Stimulated activated effector memory CD8-positive, alpha-beta T cell treated with anti-CD3 and anti-CD28 coated beads, Interleukin-12 subunit alpha, Interleukin-12 subunit beta, amount 100 ng/mL, for 72 hours (primary cell): ENCODE measurements at regions not wholly inside any gene's neighbourhood (a gene's known extent, or its start where the extent isn't known, plus 50 kb on each side); places are given as distances from the start of the nearest gene placed in this dataset.
A peak's percentile ranks its signal among the peaks of the same experiment; 100 is the strongest.

Experiments
- ATAC-seq: fragments of 150-1000 bp; cut with Tn5 transposase; 2 replicates; pipeline ENCODE4 v1.10.0; 2021
- DNase-seq, 2 donors: peaks; one replicate each; pipeline ENCODE4 v3.0.0; 2021 to 2022; ENCODE audit warnings: low spot score in 2 of 2
- H3K27ac Mint-ChIP-seq: one replicate; pipeline ENCODE4 v1.8.0; 2022; ENCODE audit warnings: mild to moderate bottlenecking, mixed read lengths
- H3K36me3 Mint-ChIP-seq: one replicate; pipeline ENCODE4 v1.8.0; 2022; ENCODE audit warnings: mild to moderate bottlenecking, mixed read lengths
- H3K4me1 Mint-ChIP-seq: one replicate; pipeline ENCODE4 v1.8.0; 2022; ENCODE audit warnings: mixed read lengths
- H3K4me3 Mint-ChIP-seq: one replicate; pipeline ENCODE4 v1.8.0; 2022; ENCODE audit warnings: mild to moderate bottlenecking, mixed read lengths
- H3K9me3 Mint-ChIP-seq: one replicate; pipeline ENCODE4 v1.8.0; 2022; ENCODE audit warnings: mixed read lengths

DNA sequence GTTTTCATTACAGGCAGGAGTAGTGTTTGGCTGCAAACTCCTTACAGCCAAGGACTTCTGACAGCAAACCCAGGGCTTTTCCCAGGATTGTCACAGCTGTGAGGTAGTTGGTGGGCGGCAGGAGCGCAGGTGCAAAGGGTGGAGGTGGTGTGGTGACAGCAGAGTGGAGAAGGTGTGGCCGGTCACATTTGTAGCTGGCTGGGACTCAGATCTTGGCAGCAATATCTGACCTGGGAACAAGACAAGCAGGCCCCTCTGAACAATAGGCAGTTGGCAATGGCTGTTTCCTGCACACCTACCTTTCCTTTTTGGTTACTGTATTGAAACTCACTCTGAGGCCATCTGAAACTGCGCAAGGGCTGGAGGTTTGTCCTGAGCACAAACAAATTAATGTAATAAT, 327.3 kb downstream of the COG6 start:
- Mint-ChIP-seq H3K27ac (no peak overlapping the region), H3K4me3 (no peak overlapping the region)

DNA sequence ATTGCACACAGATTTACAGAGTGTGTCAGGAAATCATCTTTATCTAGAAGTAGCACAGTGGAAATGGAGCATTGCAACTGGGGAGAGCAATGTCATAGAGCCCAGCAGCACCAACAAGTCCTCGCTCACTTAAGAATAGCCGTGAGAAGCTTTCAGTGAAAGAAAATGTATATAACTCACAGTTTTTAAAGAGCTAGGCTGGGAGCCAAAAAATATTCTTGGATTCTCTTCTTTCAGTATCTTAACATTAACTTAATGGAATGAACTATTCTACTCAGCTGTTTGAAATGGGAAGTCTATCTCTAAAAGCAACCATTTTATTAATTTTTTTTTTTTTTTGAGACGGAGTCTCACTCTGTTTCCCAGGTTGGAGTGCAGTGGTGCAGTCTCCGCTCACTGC, 329.6 kb downstream of the COG6 start:
- no peak for DNase-seq
- Mint-ChIP-seq H3K27ac (no peak overlapping the region), H3K9me3 (no peaks in the 10 kb centered on the region), H3K4me3 (no peak overlapping the region), H3K4me1 (no peaks in the 10 kb centered on the region), H3K36me3 (no peaks in the 10 kb centered on the region)
- ATAC-seq = no peak

More for the DNA sequence above, 327.3 kb downstream of the COG6 start:
- no peak for ATAC-seq
- no peak for DNase-seq
- Mint-ChIP-seq H3K9me3 (no peaks in the 10 kb centered on the region), H3K4me1 (no peaks in the 10 kb centered on the region), H3K36me3 (no peaks in the 10 kb centered on the region)

DNA sequence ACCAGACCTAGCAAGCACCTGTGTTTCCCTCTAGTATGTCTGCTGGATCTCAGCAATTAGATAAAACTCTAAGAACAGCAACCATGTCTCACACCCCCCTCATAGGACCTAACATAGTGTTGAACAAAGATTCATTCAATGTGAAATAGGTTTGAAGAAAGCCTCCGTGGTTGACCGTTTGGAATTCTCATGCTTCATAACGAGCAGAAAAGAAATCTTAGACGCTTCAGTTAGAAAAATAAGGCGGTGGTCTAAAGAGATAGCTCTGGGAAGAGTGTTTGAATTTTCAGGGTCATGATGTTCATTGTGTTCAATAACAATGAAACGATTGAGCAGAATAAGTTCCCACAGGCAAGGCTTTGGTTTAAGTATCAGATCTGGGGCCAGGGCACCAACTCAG, 332.9 kb downstream of the COG6 start:
- Mint-ChIP-seq H3K27ac (no peak overlapping the region), H3K4me1 (no peaks in the 10 kb centered on the region), H3K36me3 (no peaks in the 10 kb centered on the region), H3K4me3 (no peak overlapping the region), H3K9me3 (no peaks in the 10 kb centered on the region)
- DNase-seq = no peak
- ATAC-seq = no peak

DNA sequence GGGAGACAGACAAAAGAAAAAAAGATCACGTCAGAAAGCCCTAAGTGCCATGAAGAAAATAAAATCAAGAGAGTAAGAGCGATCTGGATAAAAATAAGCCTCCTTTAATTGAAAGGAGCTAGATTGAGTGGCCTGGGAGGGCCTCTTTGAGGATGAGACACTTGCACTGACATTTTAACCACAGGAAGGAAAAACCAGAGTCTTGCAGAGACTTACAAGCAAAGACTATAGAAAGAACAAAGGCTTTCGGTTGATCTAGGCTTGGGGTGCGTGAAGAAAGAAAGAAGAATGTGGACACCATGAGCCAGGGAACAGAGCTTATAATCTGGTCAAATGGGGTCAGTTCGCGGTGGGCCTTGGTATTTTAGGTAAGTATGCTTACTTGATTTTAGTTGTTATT, 342.7 kb downstream of the COG6 start:
- Mint-ChIP-seq H3K4me1 (peaks cover 12% of the 10 kb centered on the region), H3K27ac (no peak overlapping the region), H3K4me3 (no peak overlapping the region), H3K9me3 (peaks cover 2% of the 10 kb centered on the region), H3K36me3 (no peaks in the 10 kb centered on the region)
- ATAC-seq = peak; percentile 59
- no peak for DNase-seq

DNA sequence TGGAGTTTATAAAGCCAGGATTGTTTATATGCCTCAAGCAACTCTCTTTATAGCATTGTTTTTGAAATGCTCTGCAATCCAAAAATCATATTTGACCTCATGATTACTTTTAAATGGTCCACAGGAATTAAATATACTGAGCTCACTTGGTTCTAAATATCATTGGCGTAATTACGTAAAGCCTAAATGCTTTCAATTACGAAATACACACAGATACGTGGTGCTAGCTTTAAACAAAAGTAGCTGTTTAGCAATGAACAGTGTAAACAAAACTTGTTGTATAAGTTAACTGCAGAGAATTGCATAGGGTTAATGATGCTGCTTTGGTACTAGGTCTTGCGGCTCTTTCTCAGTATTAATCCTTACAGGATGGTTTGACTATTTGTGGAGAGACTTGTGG, 346.6 kb downstream of the COG6 start:
- ATAC-seq (no peak), DNase-seq (no peak)
- Mint-ChIP-seq H3K9me3 (peaks cover 3% of the 10 kb centered on the region), H3K27ac (no peak overlapping the region), H3K36me3 (no peaks in the 10 kb centered on the region), H3K4me1 (peaks cover 12% of the 10 kb centered on the region), H3K4me3 (no peak overlapping the region)

DNA sequence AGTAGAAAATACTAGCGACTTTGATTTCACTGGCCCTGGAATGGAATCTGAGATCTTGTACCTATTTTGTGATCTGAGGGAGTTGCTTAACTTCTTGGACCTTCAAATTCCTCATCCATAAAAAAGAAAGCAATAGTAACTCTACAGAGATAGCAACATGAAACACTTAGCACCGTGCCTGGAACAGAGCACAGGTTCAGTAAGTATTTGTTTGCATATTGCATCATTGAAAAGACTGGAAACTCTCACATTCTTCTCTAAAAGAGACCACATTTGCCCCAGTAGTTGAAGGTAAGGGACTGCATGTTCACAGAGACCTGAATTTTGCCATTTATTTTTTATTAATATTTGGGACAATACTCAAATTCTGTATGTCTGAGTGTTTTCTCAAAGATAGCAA, 358.1 kb downstream of the COG6 start:
- ATAC-seq = no peak

DNA sequence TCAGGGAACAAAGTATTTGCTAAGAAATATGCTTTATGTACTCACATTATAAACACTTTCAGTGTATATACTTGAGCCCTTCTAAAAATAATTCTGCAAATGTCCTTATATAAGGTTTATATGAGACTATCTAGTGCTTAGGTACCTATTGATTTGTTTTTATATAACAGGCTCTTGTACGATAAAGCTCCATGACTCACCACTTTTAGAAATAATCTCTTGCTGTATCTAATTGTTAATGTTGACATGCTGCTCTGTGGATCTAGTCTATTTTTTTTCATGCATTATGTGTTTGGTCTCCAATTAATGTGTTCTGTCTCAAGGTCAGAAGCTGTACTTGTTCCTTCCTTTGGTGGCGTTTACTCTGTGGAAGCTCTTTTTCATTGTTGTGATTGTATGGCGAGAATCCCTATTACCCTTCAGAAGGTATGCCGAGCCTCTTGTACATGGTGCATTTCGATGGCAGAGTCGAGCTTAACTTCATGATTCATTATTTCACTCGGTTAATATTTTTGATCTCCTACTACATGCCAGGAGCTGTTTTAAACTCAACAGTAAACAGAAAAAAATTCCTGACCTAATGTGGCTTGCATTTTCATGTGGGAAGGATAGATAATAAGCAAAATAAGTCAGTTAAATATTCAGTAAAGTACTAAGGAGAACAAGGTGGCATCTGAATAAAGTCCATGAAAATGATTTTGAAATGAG, 361.6 kb downstream of the COG6 start:
- Mint-ChIP-seq H3K36me3 (no peaks in the 10 kb centered on the region), H3K4me1 (no peaks in the 10 kb centered on the region), H3K27ac (no peak overlapping the region), H3K4me3 (no peak overlapping the region), H3K9me3 (no peaks in the 10 kb centered on the region)
- ATAC-seq = no peak
- DNase-seq = no peak

More for the DNA sequence above, 358.1 kb downstream of the COG6 start:
- no peaks in the 10 kb centered on the region for H3K4me1 Mint-ChIP-seq
- no peak for DNase-seq
- no peak overlapping the region for H3K27ac Mint-ChIP-seq
- no peaks in the 10 kb centered on the region for H3K36me3 Mint-ChIP-seq
- H3K9me3 Mint-ChIP-seq = no peaks in the 10 kb centered on the region
- H3K4me3 Mint-ChIP-seq = no peak overlapping the region

DNA sequence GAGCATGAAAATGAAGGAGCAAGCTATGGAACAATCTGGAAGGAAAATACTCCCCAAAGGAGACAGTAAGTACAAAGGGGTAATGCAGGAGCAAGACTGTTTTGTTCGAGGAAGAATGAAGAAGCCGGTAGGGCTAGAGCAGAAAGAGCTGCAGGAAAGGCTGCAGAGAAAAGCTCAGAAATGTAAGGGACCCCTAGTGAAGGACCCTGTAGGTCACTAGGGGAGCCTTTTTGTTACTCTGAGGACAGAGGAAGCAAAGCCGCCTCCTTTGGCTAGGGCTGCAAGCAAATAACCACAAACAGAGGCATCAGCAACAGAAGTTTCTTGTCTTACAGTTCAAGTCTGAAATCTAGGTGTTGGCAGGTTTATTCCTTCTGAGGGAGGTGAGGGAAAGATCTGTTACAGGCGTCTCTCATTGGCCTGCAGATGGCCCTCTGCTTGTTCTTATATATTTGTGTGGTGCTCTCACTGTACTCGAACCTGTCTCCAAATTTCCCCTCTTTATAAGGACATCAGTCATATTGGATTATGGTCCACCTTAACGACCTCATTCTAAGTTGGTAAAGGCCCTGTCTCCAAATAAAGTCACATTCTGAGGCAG, 362.3 kb downstream of the COG6 start:
- H3K27ac Mint-ChIP-seq = no peak overlapping the region
- no peaks in the 10 kb centered on the region for H3K4me1 Mint-ChIP-seq
- H3K4me3 Mint-ChIP-seq = no peak overlapping the region
- ATAC-seq (no peak), DNase-seq (no peak)
- H3K9me3 Mint-ChIP-seq = no peaks in the 10 kb centered on the region
- H3K36me3 Mint-ChIP-seq = no peaks in the 10 kb centered on the region

DNA sequence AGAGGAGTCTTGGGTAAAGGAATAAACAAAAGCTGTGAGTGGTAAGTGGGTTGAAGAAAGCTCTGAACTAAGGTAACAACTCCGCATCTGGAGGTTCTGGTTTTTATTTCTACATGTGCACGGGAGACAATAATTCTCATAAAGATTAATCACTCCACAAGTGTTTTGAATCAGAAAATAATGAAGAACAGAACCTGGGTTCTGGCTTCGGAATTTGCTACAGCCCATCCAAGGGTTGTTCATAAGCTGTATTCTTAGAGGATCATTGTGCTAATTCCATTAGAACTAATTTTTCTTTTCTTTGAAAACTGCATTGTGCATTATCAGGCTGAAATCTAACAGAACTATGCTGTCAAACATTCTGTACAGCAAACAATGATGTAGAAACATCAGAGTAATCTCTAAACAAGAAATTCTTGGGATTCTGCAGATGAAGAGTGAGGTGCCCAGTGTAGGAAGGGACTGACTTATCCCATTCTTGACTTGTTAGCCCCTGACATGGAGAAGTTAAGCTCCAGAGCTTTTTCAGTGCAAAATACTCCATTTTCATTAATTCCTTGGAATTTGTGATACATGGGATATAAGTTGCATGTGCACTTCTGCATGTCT, 368.2 kb downstream of the COG6 start:
- Mint-ChIP-seq H3K4me1 (peaks cover 34% of the 10 kb centered on the region), H3K36me3 (no peaks in the 10 kb centered on the region), H3K27ac (no peak overlapping the region), H3K4me3 (no peak overlapping the region), H3K9me3 (no peaks in the 10 kb centered on the region)
- ATAC-seq (no peak), DNase-seq (no peak)

DNA sequence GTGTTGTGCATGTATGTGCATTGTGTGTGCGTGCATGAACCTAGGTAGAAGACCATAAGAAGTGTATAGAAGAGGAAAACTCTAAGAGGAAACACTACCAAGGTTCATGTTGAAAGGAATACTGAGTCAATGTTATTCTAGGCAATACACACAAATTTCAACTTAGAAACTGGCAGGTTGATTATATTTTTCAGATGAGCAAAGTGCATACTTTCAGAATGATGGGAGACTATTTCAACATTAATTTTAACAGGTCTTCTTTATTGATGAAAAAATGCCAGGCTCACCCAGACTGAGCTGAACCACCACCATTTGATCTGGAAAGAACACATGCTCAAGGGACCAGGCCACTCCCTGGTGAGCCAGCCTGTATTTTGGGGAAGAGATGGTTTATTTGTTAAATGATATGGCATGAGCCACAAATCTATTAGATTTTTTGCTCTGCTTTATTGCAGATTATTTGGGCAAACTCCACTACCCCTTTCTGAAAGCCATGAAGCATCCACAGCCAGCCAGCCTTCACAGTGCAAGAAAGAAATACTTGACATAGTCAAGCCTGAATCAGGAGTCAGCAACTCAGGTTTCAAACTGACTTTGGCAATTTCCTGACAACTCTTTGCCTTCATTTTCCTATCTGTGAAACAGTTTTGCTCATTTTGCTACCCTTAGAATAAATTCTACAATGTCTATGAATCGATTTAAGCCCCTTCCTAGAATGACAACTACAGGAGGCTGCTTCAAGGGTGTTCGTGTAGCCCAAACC, 368.9 kb downstream of the COG6 start:
- no peak overlapping the region for H3K4me3 Mint-ChIP-seq
- no peak overlapping the region for H3K27ac Mint-ChIP-seq
- no peak for DNase-seq
- ATAC-seq = no peak
- no peaks in the 10 kb centered on the region for H3K36me3 Mint-ChIP-seq
- peaks cover 34% of the 10 kb centered on the region for H3K4me1 Mint-ChIP-seq
- H3K9me3 Mint-ChIP-seq = no peaks in the 10 kb centered on the region

DNA sequence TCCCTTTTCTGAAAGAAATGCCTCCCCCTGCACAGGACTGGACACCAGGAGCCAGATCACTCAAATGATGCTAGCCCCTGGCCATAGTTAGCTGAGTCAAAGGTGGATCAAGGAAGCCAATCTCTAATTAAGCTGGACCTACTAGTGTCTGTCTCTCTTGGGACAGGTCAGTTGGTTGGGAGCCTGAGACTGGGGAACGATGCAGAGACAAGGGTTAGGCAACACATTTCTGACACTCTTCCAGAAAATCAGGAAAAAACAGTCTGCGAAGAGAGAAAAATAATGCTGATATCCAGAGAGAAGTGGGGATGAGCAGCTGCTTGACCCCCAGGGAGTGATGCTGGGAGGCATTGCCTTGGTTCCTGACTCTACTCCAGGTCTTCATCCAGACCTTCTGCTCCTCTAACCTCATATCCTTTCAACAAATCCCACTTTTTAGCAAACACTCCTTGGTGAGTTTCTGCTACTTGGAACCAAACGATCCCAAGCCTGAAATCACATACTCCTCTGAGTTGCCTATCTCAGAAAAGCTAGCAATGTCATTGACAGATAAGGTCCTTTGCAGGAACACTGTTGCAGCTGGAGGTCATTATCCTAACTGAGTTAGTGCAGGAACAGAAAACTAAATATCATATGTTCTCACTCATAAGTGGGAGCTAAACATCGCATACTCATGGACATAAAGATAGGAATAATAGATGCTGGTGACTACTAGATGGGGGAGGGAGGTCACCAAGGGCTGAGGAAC, 369.7 kb downstream of the COG6 start:
- no peak for DNase-seq
- Mint-ChIP-seq H3K9me3 (no peaks in the 10 kb centered on the region), H3K4me1 (peaks cover 34% of the 10 kb centered on the region), H3K4me3 (no peak overlapping the region), H3K36me3 (no peaks in the 10 kb centered on the region), H3K27ac (no peak overlapping the region)
- ATAC-seq = no peak

DNA sequence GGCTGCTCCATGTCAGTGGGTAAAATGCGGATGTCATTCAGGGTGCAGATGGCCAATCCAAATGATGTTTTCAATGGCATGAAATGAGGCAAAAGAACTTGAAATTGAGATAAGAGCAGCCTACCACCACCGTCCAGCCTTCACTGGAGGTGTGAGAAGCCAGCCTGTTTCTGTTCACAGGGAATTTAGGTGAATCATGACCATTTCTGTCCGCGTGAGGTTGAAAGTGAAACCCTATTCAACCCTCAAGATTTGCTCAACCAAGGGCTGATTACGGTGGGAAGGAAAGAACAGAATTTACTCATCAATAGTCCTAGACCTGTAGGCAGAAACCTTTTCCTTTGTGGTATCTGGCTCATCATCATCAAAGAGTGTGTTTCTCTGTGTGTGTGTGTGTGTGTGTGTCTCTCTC, 370.7 kb downstream of the COG6 start:
- no peaks in the 10 kb centered on the region for H3K36me3 Mint-ChIP-seq
- peak overlapping the region; percentile 71 for H3K4me3 Mint-ChIP-seq
- no peaks in the 10 kb centered on the region for H3K9me3 Mint-ChIP-seq
- peaks cover 34% of the 10 kb centered on the region for H3K4me1 Mint-ChIP-seq
- peak; percentile 49 to 79 for DNase-seq
- peak; percentile 97 for ATAC-seq
- H3K27ac Mint-ChIP-seq = no peak overlapping the region

DNA sequence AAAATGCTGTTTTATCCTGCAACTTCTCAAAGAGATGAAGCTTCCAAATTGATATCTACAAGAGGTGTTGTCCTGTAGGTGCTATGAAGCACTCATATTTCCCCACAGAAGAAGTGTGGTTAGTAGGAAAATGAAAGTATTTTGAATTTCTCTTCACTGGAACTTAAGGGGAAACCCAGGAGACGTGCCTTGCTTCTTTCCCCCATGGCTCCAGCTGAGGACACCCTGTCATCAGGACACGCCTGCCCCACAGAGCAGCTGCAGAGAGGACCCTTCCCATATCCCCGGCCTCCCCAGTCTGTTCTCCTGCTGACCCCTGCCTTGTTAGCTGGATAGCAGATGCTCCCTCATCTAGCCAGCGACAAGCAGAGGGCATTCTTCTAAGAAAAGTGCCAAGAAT, 371.3 kb downstream of the COG6 start:
- peak in 1 of 2 donors; percentile 59 for DNase-seq
- peaks cover 34% of the 10 kb centered on the region for H3K4me1 Mint-ChIP-seq
- H3K9me3 Mint-ChIP-seq = no peaks in the 10 kb centered on the region
- H3K27ac Mint-ChIP-seq = peak overlapping the region; percentile 94
- peak; percentile 56 for ATAC-seq
- no peaks in the 10 kb centered on the region for H3K36me3 Mint-ChIP-seq
- peak overlapping the region; percentile 71 for H3K4me3 Mint-ChIP-seq

DNA sequence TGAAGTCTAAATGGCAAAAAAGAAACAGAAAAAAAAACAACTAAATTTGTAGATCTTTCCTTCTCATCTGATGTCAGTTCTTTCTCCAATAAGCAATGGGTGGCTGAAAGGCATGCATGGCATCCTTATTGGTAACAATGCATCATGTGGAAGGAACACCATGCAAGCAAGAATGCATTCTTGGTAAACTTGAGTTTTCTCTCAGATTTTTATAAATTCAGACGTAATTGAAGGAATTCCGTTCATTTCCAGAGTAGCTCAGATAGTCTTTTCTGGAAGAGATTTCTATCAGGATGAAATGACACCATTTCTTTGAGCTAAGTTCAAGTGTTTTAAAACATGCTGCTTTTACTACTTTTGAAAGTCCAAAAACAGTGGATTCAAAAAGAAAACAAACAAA, 373.0 kb downstream of the COG6 start:
- ATAC-seq (no peak), DNase-seq (no peak)
- Mint-ChIP-seq H3K4me3 (no peak overlapping the region), H3K27ac (no peak overlapping the region), H3K9me3 (no peaks in the 10 kb centered on the region), H3K4me1 (peaks cover 34% of the 10 kb centered on the region), H3K36me3 (no peaks in the 10 kb centered on the region)

DNA sequence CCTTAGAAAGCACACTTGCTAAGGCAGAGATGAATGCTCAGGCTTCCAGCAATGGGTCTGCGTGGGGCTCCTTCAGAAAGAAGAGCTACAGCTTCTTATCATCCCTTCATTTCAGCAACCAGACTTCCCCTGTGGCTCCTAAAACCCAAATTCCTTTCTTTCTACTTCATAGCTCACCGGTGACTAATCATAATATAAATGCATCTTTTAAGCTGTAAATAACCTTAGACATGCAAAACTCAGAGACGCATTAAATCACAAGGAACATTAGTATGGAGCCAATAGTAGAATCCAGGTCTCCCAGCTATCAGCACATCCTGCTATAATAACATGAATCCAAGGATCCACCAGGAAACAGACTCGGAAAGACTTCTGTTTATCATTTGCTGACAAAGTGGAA, 375.6 kb downstream of the COG6 start:
- H3K9me3 Mint-ChIP-seq = no peaks in the 10 kb centered on the region
- peaks cover 11% of the 10 kb centered on the region for H3K4me1 Mint-ChIP-seq
- H3K4me3 Mint-ChIP-seq = no peak overlapping the region
- no peak overlapping the region for H3K27ac Mint-ChIP-seq
- no peaks in the 10 kb centered on the region for H3K36me3 Mint-ChIP-seq
- ATAC-seq = no peak
- DNase-seq = no peak
